ENCODE measurements at regions not wholly inside any gene's neighbourhood (a gene's known extent, or its start where the extent isn't known, plus 50 kb on each side); places are given as distances from the start of the nearest gene placed in this dataset.

DNA sequence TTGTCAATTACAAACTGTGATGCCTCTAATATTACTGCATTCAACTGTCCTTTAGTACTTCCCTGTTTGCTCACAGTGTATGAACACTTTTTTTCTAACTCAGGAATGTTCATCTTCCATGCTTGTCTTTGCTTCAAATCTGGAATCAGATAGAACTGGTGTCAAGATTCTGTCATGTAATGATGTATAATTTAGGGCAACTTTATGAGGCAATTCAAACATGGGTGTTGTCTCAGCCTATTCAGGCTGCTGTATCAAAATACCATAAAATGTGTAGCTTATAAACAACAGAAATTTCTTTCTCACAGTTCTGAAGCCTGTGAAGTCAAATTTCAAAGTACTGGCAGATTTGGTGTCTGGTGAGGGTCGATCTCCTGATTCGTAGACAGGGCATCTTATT is 1012.9 kb downstream of the RAB28 start:
- CTCF ChIA-PET (ENCODE audit: partially characterized antibody) = interaction anchor here (0.6 kb wide), 1 partner anchor 1308 kb away, joined by 3 read pairs; no protein-coding TSS in a partner anchor
- Histone ChIP-seq H3K4me3 (ENCODE audit: extremely low read depth in 1 of 4, insufficient read depth in 2 of 4, low read depth in 3 of 4, low read length in 4 of 4) (no peak overlapping the region), H3K9me3 (ENCODE audit: insufficient read depth in 2 of 2, low read depth in 1 of 2, low read length in 1 of 2) (no peaks in the 10 kb centered on the region), H3K79me1 (ENCODE audit: low read depth, low read length) (no peaks in the 10 kb centered on the region), H2AFZ (ENCODE audit: low read length) (no peak overlapping the region), H2BK15ac (ENCODE audit: low read length) (no peak overlapping the region), H3K4me1 (replicated peaks in 1 of 4; ENCODE audit: control insufficient read depth in 3 of 4, insufficient read depth in 4 of 4, low read length in 3 of 4) (no peaks in the 10 kb centered on the region), H4K20me1 (replicated peaks in 1 of 2; ENCODE audit: control insufficient read depth in 1 of 2, insufficient read depth in 2 of 2, low read length in 2 of 2) (no peaks in the 10 kb centered on the region), H3K27me3 (replicated peaks in 1 of 4; ENCODE audit: control insufficient read depth in 3 of 4, extremely low read depth in 1 of 4, insufficient read depth in 3 of 4, low read length in 3 of 4) (no peaks in the 10 kb centered on the region), H3K23me2 (ENCODE audit: low read depth, low read length) (no peaks in the 10 kb centered on the region), H4K5ac (ENCODE audit: insufficient read length, low read depth, low read length) (no peak overlapping the region), H3K4ac (replicated peaks; ENCODE audit: insufficient read length, low read depth, low read length) (no peak overlapping the region), H3K14ac (ENCODE audit: insufficient read length) (no peak overlapping the region), H4K8ac (ENCODE audit: extremely low read depth, insufficient read depth, low read length) (no peak overlapping the region), H3K4me2 (ENCODE audit: insufficient read depth in 1 of 2, low read depth in 2 of 2, low read length in 2 of 2) (no peak overlapping the region), H2AK5ac (ENCODE audit: low read depth, low read length) (no peak overlapping the region), H3K18ac (ENCODE audit: extremely low read depth, low read length) (no peak overlapping the region), H3K9ac (replicated peaks in 1 of 4; ENCODE audit: extremely low read depth in 1 of 4, low read depth in 3 of 4, low read length in 3 of 4) (no peak overlapping the region), H3K36me3 (ENCODE audit: control insufficient read depth in 2 of 4, insufficient read depth in 4 of 4, low read length in 3 of 4) (no peaks in the 10 kb centered on the region), H3K79me2 (ENCODE audit: control insufficient read depth in 1 of 2, insufficient read depth in 2 of 2, low read length in 2 of 2) (no peaks in the 10 kb centered on the region), H3K56ac (replicated peaks; ENCODE audit: insufficient read length, low read depth, low read length) (no peak overlapping the region), H3K27ac (ENCODE audit: low read depth, low read length) (no peak overlapping the region), H2BK5ac (ENCODE audit: low read depth, low read length) (no peak overlapping the region), H2BK20ac (ENCODE audit: low read length) (no peak overlapping the region), H4K91ac (replicated peaks; ENCODE audit: insufficient read length, low read length) (no peak overlapping the region), H3K23ac (ENCODE audit: insufficient read length) (no peak overlapping the region), H2BK12ac (ENCODE audit: low read depth, low read length) (no peak overlapping the region), H2BK120ac (replicated peaks; ENCODE audit: low read depth, low read length) (no peak overlapping the region)
- DNase-seq (ENCODE audit: low read depth in 1 of 2, low spot score in 2 of 2) (no peak), FAIRE-seq (no peak)
- POLR2A ChIA-PET (ENCODE audit: partially characterized antibody) = no interaction called here
- 96% methylated on average over 2 of the region's 2 CpGs; no CpG with 5 or more reads in 1 of the 2 experiments for WGBS, 2 experiments (ENCODE audit: extremely low coverage in 1 of 2, insufficient coverage in 1 of 2, insufficient read length in 1 of 2, insufficient replicate concordance in 2 of 2, low coverage in 1 of 2, low lambda C conversion rate in 2 of 2, missing lambda C conversion rate in 1 of 2)
- TF ChIP-seq, protein P1, sequence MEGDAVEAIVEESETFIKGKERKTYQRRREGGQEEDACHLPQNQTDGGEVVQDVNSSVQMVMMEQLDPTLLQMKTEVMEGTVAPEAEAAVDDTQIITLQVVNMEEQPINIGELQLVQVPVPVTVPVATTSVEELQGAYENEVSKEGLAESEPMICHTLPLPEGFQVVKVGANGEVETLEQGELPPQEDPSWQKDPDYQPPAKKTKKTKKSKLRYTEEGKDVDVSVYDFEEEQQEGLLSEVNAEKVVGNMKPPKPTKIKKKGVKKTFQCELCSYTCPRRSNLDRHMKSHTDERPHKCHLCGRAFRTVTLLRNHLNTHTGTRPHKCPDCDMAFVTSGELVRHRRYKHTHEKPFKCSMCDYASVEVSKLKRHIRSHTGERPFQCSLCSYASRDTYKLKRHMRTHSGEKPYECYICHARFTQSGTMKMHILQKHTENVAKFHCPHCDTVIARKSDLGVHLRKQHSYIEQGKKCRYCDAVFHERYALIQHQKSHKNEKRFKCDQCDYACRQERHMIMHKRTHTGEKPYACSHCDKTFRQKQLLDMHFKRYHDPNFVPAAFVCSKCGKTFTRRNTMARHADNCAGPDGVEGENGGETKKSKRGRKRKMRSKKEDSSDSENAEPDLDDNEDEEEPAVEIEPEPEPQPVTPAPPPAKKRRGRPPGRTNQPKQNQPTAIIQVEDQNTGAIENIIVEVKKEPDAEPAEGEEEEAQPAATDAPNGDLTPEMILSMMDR (IDR thresholded peaks at IDR 0.05; ENCODE audit: control extremely low read depth in 1 of 3, insufficient read depth in 1 of 3, low read depth in 1 of 3, low read length in 3 of 3) = no peak
- TF ChIP-seq TEAD4 (IDR thresholded peaks at IDR 0.05; ENCODE audit: low read depth, low read length) (no peak), TAF7 (optimal IDR thresholded peaks at IDR 0.05; ENCODE audit: borderline replicate concordance, low read depth, low read length) (no peak), TBP (IDR thresholded peaks at IDR 0.05; ENCODE audit: low read depth, low read length) (no peak), SP4 (IDR thresholded peaks at IDR 0.05; ENCODE audit: low read length) (no peak), RNF2 (IDR thresholded peaks at IDR 0.05; ENCODE audit: borderline replicate concordance, low read depth, low read length, missing control alignments, poor library complexity, severe bottlenecking) (no peak), NRF1 (IDR thresholded peaks at IDR 0.05; ENCODE audit: low read depth, low read length) (no peak)
